ENCODE measurements at regions not wholly inside any gene's neighbourhood (a gene's known extent, or its start where the extent isn't known, plus 50 kb on each side); places are given as distances from the start of the nearest gene placed in this dataset.
"Not testable (repeated sequence)": the region's sequence is repeated elsewhere in the genome, so short reads cannot be mapped to it uniquely, and the experiment has no call there.

DNA sequence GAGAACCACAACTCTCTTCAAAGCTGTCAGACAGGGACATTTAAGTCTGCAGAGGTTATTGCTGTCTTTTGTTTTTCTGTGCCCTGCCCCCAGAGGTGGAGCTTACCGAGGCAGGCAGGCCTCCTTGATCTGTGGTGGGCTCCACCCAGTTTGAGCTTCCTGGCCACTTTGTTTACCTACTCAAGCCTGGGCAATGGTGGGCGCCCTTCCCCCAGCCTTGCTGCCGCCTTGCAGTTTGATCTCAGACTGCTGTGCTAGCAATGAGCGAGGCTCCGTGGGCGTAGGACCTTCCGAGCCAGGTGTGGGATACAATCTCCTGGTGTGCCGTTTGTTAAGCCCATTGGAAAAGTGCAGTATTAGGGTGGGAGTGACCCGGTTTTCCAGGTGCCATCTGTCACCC is 822.1 kb downstream of the KCNMA1 start:
- DNase-seq; H3K4me1 ChIP-seq; H3K36me3 ChIP-seq; H3K4me3 ChIP-seq (ENCODE audit: low read depth, low read length); H3K9me3 ChIP-seq; H3K27me3 ChIP-seq: not testable (repeated sequence)

DNA sequence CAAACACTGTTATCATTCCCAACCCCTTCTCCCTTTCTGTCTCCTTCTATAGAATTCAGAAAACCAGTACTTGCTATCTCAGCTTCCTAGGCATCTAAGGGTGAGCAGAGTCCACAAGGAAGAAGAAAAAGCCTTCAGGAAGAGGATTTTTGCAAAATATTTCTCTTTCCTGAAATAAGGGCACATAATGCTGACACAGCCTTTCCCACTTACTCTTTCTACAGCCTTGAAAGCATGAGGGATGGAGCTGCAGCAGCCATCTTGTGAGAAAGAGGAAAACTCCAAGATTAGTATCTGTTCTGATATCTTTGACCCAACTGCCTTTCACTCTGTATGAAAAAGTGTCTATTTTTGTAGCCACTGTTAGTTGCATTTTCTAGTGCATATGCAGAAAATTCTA is 826.2 kb downstream of the KCNMA1 start:
- no peak overlapping the region for H3K4me3 ChIP-seq (ENCODE audit: low read depth, low read length)
- H3K27me3 ChIP-seq, result no peaks in the 10 kb centered on the region
- no peak for TF ChIP-seq CTCF (IDR thresholded peaks at IDR 0.05; ENCODE audit: low read depth, low read length)
- no peak for DNase-seq
- H3K4me1 ChIP-seq, result no peaks in the 10 kb centered on the region
- H3K9me3 ChIP-seq, result no peaks in the 10 kb centered on the region
- H3K36me3 ChIP-seq, result no peaks in the 10 kb centered on the region

DNA sequence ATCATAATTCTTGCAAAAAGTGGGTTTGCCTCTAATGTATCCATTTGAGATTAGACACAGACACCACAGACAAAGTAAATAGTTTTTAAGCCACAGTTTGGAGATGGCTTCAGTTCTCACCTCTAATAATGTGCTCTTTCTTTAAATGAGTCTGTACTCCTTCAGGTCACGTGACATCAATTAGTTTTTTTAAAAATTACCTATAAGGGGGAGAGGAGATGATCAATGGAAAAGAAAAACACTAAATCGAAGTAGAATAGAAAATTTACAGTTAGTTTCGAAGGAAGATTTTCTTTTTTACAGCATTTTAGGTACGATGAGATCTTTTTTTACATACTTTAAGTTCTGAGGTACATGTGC is 849.2 kb downstream of the KCNMA1 start:
- Histone ChIP-seq H3K4me1 (no peaks in the 10 kb centered on the region), H3K4me3 (ENCODE audit: low read depth, low read length) (no peak overlapping the region), H3K27me3 (no peaks in the 10 kb centered on the region), H3K9me3 (no peaks in the 10 kb centered on the region), H3K36me3 (no peaks in the 10 kb centered on the region)
- no peak for DNase-seq
- TF ChIP-seq CTCF (IDR thresholded peaks at IDR 0.05; ENCODE audit: low read depth, low read length), result no peak

DNA sequence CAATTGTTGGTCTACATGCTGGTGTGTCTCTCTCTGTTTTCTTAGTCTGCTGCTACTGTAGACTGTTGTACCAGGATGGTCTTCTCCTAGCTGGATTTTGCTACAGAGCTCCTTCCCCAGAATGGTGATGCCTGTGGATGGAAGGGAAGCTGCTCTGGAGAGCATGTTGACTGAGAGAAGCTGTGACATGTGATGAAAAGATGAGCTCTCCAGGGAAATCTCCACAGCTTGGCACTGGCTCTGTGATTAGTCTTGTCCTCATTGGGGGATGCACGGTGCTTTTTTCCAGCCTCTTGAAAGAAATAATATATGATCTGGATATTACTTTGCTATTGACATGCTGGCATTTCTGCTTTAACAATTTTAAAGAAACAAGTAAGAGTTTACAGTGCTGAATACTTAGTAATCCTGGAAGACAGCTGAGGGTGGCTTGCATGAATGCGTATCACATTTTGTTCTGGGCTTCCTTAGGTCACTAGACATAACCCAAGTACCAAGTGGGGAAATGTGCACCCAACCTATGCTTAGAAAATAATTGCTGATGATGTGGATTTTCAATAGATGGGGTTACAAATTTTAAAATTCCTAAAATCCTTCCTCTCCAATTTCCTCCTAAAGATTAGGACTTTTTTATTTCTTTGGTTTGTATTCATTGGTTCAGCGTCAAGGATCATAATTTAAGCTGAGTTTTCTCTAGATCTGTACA is 849.7 kb downstream of the KCNMA1 start:
- no peaks in the 10 kb centered on the region for H3K4me1 ChIP-seq
- no peaks in the 10 kb centered on the region for H3K9me3 ChIP-seq
- DNase-seq, result no peak
- H3K4me3 ChIP-seq (ENCODE audit: low read depth, low read length), result no peak overlapping the region
- H3K27me3 ChIP-seq, result no peaks in the 10 kb centered on the region
- no peak for TF ChIP-seq CTCF (IDR thresholded peaks at IDR 0.05; ENCODE audit: low read depth, low read length)
- no peaks in the 10 kb centered on the region for H3K36me3 ChIP-seq

- DNase-seq, result no peak
- no peak for TF ChIP-seq CTCF (IDR thresholded peaks at IDR 0.05; ENCODE audit: low read depth, low read length)
- Histone ChIP-seq H3K27me3 (no peaks in the 10 kb centered on the region), H3K36me3 (no peaks in the 10 kb centered on the region), H3K9me3 (no peaks in the 10 kb centered on the region), H3K4me3 (ENCODE audit: low read depth, low read length) (no peak overlapping the region), H3K4me1 (no peaks in the 10 kb centered on the region)
These were observed 851.0 kb downstream of the KCNMA1 start for GRCh38 chr10:76786504-76787072.

DNA sequence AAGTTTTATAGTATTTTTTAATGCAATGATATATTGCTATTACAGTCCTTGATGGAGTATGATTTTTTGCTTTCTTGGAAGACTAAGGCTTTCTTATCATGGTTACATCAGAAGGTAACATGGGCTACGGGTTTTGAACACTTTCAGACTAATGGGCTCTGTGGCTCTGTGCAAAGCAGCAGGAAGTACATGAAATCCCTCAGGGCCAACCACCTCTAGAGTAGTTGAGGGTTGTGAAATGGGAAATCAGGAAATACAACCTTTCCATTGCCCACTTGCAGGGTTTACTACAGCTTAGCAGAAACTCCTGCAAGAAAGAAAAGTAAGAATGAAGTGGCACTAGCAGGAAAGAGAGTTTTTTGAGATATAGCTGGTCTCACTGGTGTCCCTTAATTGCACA is 853.5 kb downstream of the KCNMA1 start:
- Histone ChIP-seq H3K27me3 (no peaks in the 10 kb centered on the region), H3K4me1 (no peaks in the 10 kb centered on the region), H3K9me3 (no peaks in the 10 kb centered on the region), H3K4me3 (ENCODE audit: low read depth, low read length) (no peak overlapping the region), H3K36me3 (no peaks in the 10 kb centered on the region)
- no peak for TF ChIP-seq CTCF (IDR thresholded peaks at IDR 0.05; ENCODE audit: low read depth, low read length)
- no peak for DNase-seq
